NCI-H226 (cell line): ENCODE measurements at regions not wholly inside any gene's neighbourhood (a gene's known extent, or its start where the extent isn't known, plus 50 kb on each side); places are given as distances from the start of the nearest gene placed in this dataset.

Experiments
- DNase-seq: peaks from one replicate; pipeline ENCODE4 v3.0.0-alpha.2; 2015

DNA sequence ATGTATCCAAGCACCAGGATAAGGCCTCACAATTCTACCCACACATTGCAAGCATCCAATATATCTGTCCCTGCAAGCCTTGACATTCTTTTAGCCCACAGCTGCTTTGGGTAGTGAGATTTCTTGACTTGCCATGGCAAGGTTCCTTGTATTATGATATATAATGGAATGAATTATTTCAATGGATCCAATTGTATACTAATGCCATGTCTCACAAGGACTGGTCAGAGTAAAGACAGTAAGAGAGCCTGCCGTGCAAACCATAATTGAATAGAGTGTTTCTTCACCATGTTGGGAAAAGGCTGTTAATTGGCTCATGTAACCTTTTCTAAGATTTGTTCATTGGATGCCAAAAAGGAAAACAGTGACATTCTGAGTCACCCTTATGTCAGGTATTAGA lies 64.3 kb upstream of the RBBP8 start:
- no peak for DNase-seq

DNA sequence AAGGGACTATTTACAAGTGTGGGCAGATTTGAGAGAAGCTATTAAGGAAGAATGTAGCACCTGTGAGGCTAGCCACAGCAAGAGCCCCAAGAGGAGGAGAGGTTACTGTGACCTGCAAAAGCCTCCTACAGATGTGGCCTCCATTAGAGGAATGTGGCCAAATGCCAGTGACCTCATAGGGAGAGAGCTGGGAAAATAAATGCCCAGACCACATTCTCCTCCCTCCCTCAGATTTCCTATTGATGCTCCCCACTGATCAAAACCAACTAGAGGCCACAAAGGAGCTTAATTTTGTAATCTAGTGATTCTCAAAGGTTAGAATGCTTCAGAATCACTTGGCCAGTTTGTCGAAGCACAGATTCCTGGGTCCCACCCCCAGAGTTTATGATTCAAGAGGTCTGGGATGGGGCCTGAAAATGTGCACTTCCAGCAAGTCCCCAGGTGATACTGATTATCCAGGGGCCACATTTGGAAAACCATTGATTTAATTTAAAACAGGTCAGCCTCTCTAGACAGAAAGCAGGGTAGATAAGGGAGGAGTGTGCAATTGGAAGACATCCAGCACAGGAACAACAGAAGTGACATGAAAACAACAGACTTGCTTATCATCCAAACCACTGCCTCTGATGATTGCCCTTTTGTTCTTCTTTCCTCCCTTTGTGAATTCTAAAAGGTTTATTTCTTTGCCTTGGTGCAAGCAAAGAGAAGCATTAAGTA lies 61.2 kb upstream of the RBBP8 start:
- peak; percentile 65 for DNase-seq

DNA sequence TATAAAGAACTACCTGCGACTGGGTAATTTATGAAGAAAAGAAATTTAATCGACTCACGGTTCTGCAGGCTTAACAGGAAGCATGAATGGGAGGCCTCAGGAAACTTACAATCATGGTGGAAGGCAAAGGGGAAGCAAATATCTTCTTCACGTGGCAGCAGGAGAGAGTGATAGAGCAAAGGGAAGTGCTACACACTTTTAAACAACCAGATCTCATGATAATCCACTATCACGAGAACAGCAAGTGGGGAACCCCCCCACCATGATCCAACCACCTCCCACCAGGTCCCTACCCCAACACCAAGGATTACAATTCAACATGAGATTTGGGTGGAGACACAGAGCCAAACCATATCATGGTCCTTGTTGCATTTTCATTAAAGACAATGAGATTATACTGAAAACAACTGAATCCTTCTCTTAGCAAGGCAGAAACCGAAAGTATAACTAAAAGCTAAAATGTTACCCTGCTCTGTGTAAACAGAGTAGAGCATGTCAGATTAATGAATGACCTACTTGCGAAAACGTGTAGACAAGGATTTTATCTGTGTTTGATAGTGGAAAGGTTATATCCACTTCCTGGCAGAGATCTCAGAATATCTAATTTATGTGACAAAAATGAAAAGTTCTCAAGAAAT lies 60.1 kb upstream of the RBBP8 start:
- DNase-seq, result peak; percentile 33

DNA sequence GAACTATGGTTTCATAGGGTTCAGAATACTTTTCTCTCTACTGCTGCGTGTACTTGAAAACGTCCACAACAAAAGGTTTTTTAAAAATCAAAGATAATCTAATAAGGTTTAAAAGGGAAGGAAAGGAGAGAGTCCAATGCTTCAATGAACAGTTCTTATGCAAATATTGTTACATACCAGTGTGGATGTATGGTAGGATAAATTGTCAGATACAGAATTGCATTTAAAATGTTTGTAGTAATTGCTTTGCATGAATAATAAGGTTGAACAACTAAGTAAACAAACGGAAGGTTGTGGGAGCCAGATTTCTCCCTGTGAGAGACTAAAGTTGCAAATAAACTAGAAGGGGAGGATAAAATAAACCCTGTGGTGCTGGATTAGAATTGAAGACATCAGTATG lies 53.8 kb upstream of the RBBP8 start:
- no peak for DNase-seq

DNA sequence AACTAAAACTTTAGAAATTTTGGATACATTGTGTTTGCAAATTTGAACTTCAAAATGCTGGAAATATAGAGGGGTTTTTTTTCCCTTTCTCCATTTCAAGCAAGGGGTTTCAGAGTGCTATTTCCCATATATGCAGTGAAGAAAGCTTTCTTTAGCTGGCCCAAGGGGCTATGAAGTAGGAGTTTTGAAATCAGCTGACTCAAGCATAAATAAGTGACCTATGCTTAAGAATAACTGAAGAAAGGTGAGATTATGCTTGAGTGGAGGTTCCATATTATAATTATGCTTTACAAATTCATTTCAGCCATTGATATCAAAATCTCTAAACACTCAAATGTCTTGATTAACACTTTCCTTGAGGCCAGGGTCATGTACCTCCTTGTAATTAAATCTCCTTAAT lies 51.0 kb upstream of the RBBP8 start:
- no peak for DNase-seq

DNA sequence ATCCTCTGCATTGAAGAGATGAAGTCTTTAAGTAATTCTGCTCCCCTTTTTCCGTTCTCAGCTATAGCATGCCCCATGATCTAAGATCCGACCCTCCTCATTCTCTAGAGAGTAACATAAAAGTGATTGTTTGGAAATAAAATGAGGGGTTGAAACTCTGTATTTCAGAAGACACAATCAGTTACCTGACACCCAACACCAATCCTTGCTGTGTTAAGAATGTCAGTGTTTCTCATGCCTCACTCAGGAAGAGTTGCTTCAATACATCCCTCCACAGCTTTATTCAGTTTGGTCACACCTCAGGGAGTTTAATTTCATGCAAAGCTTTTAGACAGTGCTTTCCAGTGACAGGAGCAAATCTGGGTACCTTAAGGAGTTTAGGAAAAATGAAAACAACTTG lies 49.9 kb upstream of the RBBP8 start:
- DNase-seq, result no peak
